ENCODE measurements at regions not wholly inside any gene's neighbourhood (a gene's known extent, or its start where the extent isn't known, plus 50 kb on each side); places are given as distances from the start of the nearest gene placed in this dataset.
"Not testable (repeated sequence)": the region's sequence is repeated elsewhere in the genome, so short reads cannot be mapped to it uniquely, and the experiment has no call there.

DNA sequence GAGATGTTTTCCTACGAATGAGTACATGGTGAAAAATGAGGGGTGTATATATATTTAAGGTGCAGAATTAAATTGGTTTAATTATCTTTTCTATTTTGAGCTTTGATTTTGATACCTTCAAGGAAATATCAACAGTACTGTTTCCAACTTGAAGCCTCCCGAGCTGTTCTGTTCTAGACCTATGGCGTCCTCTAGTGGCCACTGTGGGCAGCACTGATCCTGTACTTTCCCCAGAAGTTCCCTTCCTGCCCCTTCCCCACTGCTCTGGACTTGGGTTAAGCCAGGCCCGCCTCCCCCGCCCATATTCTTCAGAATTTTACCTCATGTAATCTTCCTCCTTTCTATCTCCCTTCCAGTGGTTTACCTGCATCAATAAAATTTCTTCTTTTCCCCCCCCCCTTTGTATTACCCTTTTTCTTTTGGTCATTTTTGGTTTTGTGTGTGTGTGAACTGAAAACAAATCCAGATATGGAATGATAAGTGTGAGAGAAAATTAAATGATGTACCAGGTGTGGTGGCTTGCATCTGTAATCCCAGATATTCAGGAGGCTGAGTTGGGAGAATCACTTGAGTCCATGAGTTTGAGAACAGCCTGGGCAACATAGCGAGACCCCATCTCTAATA is 1643.5 kb downstream of the TP53TG3F start:
- no peak for DNase-seq

DNA sequence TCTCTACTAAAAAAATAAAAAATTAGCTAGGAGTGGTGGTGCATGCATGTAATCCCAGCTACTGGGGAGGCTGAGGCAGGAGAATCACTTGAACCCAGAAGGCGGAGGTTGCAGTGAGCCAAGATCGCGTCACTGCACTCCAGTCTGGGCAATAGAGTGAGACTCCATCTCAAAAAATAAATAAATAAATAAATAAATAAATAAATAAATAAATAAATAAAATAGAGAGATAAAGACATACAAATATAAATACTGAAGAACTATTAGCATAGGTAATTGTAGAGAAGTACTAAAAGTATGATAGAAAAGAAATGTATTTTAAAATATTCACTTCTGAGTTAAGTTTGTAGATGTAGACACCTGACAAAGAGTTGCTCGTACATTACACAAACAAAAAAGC is 1652.4 kb downstream of the TP53TG3F start:
- not testable (repeated sequence) for DNase-seq

DNA sequence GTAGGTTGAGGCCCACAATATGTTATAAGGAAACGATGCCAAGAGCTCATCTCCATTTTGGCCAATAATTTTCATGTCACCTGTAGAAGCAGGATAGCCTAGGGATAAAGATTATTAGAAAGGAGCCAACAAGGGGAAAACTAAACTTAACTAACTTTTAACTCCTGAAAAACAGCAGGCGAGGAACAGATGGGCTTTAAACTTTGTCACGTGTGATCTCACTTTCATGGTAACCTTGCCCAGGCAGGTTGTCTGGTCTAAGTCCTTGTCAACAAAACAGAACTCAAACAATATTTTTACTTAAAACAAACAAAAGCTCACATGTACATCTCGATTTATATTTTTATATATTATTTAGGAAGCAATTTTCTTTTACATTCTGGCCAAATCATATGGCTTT is 1672.0 kb downstream of the TP53TG3F start:
- DNase-seq, result no peak

DNA sequence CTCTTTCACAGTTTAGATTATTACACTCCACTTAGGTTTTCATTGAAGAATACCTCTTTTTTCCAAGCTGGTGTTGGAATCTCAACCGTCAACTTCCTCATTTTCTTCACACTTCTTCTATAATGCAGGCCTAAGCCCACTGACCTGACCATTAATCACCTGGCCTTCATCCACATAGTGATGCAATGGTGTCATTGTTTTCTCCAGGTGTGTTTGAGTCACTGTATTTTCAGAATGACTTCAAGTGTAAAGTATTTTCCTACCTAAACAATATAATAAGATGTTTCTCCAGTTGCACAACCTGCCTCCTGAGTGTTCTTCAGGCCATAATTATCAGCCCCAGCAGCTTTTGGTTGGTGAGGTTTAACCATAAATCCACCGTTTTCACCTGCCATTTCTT is 1675.1 kb downstream of the TP53TG3F start:
- no peak for DNase-seq

DNA sequence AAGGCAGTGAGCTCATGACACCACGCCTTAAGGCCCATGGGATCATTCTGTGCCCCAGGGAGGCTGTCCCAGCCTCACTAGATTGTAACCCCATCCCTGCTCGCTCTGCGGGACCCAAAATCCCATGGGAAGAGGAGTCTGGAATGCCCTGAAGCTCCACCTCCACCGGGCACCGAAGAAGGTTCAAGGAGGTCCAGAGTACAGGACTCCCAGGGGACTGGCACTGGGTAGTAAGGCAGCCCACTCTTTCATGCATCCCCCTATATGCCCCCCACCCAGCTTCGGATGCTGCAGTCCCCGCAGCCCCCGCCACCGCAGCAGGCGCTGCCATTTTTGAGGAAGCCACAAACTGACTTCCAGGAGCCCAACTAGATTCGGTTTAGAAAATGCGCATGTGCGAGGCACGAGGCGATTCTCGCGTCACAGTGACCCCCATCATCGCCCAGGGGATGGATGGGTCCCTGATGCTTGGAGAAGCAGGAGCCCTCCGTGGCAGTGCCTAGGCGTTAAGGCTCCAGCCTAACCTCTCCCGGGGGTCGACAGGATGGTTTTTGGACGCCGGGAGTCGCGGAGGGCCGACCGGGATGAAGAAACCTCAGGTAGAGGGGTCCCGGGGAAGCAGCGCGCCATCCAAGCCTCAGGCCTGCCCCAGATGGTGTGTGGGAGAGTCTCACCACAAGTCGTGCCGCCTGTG is 1681.0 kb downstream of the TP53TG3F start:
- no peak for DNase-seq

DNA sequence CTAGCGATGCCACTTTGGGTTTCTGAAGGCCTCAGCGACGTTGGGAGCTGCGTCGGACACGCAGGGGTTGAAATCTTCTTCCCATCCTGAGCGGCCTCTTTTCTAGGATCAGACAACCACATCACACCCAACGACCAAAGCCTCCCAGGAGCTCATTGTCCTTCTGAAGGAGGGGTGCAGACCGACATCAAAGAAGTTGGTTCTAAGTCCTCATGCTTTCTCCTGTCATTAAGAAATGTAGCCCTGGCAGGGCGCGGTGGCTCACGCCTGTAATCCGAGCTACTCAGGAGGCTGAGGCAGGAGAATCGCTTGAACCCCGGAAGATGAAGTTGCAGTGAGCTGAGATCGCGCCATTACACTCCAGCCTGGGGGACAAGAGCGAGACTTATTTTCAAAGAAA is 1681.9 kb downstream of the TP53TG3F start:
- no peak for DNase-seq

DNA sequence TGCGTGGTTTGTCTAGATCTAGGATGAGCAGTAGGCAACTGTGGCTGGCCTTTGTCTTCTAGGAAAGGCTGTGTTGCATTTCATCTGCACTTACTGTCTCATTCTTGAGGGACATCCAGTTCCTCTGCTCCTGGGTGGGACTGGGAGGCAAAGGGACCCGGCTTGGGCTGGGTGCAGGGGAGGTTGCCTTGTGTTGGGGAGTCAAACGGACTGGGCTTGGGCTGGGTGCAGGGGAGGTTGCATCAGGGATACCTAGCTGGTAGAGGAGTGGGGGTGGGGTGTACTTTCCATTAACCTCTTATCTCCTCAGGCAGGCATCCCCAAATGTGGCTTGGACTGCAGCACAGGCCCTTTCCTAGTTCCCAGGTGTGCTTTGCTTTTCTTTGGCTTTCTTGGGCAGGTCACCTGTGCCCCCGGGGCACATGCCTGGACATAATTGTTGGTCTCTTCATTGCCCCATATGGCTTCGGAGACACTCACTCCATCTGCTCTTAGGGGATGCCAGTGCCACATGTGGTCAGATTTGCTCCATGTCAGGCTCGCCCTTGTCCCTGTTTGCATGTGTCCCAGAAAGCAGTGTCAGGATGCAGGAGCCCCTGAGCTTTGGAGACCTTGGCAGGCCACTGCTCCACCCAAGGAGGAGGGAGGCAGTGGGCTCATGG is 1682.9 kb downstream of the TP53TG3F start:
- no peak for DNase-seq

DNA sequence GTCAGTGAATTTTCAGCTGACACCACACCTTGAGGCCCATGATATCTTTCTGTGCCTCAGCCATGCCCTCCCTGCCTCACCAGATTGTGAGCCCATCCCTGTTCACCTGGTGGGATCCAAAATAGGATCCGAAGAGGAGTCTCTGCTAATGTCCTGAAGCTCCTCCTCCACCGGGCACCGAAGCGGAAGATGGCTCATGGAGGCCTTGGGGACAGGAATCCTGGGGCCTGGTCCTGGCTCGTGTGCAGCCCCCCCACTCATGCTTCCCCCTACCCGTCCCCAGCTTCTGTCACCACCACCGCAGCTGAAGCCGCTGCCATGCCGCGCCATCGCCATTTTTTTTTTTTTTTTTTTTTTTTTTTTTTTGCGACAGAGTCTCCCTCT is 1683.4 kb downstream of the TP53TG3F start:
- no peak for DNase-seq

DNA sequence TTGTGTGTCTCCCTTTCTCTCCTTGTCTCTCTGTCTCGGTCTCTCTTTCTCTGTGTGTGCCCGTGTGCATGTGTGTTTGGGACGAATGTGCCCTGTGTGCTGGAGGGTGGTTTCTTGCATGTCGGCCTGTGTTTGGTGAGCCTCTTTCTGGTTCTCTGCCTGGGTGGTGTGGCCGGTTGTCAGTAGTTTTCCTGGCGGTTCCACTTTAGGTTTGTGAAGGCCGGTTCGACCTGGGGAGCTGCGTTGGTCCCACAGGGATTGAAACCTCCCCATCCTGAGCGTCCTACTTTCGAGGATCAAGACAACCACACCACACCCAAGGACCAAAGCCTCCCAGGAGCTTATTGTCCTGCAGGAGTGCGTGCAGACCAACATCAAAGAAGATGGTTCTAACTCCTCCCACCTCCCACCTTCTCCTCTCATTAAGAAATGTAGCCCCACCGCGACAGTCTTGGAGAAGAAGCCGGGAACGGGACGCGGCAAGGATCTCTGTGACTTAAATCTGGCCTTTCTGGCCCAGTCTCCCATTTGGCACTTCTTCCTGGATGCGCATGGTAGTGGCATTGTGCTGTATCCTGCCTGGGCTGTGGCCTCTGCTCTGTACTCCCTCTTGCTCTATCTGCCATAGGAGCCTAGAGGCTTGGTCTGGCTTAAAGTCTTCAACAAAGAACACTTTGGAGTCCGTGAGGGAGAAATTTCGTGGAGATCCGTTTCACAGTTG is 1685.0 kb downstream of the TP53TG3F start:
- no peak for DNase-seq

DNA sequence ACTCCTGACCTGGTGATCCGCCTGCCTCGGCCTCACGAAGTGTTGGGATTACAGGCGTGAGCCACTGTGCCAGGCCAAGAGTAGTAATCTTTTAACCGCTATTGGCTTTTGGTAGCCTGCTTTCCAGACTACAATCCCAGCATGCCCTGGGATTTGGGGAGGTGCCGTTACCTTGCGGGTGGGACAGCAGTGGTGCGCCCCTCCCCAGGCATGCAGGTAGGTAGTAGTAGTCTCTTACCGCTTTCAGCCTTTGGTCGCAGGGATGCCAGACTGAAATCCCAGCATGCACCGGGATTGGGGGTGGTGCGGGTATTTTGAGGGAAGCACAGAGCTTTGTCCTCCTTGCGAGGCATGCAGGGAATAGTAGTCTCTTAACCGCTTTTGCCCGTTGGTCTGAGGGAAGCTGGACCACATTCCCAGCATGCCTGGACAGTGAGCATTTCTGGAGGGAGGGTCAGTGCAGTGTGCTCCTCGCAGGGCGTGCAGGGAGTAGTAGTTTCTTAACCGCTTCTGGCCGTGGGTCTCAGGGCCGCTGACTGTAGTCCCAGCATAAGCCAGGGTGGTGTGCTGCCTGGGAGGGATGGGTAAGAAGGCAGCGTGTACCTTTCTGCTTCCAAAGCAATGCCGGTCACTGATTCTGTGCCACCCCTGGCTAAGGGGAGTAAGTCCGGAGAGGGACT is 1686.8 kb downstream of the TP53TG3F start:
- DNase-seq, result no peak

DNA sequence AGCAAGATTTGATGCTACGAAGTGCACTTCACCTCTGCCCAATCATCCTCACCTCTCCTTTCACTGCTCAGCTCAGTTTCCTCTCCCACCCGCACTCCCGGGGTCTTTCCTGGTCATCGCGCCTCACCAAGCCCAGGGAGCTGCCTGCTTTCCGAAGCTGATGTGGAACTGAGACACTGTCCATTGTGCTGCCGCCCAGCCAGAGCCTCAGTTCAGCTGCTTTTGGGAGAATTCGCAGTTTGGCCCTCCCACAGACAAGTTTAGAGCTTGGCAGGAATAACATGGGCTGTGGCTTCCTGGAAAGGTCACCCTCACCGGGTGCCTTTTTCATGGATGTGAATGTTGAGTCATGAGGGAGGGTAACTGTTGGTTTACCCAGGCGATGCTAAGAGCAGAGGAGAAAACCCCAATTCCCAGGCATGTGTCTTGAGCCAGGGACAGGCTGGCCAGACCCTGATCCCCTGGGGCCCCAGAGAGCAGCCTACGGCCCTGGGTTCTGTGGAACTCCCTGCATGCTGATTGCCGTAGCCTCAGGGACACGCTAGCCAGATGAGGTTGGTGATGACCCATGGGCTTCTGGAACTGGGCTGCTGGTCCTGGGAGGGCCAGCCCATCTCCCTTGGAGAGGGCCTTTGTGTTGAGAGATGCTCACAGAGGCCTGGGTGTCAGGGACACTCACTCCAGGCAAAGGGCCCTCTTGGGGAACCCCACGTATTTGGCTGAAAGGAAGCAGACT is 1687.5 kb downstream of the TP53TG3F start:
- no peak for DNase-seq

DNA sequence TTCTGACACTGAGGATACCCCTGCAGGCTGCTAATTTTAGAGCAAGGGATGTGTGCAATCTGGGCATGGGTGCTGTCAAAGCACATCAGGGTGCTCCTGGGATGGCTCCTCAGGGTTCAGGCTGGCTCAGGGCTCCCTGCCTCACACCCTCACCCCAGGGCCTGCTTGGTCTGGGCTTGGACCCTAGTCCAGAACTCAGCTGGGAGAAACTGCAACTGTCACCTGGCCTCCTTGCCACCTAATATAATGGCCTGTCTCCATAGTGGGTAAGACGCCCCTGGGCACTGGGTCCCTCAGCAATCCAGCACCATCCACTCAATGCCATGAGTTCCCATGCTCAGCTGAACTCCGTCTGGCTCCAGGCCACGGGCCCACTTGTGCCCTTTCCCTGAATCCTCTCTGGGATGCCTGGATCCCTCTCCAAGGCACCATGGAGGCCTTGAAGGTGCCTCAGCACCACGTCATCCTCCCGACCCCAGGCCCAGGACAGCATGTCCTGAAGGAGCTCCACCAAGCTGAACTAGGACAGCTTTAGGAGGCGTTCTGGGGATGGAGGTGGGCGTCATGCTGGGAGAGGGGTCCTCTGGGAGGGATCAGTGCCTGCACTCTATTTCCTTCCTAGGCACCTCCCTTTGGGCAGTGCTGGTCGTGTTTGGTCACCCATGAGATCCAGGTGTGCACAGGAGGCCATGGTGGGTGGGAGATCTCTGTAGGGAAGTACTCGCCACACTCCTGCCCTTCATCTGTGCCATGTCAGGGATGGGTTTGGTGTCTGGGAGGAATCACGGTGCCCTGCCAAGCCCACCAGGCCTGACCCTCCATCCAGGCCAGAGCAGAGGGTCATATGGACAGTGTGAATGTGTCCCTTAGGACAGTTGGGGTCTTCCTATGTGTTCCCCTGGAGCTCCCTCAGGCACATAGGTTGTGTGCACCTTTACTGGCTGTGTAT is 1688.4 kb downstream of the TP53TG3F start:
- DNase-seq, result no peak

DNA sequence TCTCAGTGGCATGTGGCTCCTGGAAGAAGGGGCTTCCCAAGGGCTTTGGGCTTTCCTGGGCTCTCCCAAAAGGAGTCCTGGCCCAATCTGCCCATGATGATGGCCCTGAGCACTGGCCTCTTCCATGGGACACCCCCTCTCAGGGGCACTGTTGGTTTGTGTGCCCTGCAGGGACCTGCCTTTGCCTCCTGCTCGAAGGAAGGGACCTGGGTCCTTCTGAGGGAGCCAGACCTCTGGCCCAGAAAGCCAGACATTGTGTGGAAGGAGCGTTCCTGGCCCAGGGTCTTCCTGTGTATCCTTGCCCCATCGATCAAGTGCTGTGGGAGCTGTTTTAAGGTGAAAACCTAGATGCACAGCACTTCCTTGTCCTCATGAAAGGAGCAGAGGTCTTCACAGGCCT is 1689.3 kb downstream of the TP53TG3F start:
- DNase-seq, result no peak

DNA sequence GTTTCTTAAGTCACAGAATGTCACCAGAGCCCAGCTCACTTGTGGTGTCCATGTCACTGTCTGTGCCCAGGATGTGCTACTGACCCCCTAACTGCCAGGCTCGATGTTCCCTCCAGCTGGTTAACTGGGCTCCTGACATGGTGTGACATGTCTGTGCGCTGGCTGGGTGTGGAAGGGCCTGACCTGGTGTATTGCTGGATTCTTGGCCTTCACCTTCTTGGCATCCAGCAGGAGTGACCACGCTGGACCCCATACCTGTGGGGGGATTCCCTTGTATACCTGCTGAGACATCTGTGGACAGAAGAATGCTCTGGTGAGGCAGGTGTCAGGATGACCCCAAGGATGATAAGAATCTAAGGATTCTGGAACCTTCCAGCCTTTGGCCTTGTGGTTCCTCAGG is 1690.1 kb downstream of the TP53TG3F start:
- DNase-seq, result no peak

DNA sequence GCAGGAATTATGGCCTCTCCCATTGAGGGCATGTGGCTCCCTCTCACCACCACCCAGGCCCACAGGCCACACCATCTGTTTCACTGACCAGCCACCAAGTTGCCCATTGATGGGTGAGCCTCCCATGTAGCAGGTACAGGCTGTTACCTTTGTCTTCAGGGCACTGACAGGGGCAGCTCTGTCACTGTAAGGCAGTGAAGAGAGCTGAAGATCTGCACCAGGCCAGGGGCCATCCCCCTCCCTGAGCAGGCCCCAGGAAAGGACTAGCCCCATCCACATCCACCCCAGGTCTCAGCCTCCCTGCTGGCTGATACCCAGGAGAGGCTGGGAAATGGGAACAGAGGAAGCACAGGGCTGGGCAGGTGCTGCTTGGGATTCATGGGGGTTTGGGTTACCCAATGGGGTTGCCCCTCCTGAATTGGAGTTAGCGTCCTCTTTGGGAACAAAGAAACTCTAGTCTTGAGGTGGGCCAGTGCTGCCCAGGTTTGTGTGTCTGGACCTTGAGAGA is 1691.4 kb downstream of the TP53TG3F start:
- DNase-seq, result no peak

DNA sequence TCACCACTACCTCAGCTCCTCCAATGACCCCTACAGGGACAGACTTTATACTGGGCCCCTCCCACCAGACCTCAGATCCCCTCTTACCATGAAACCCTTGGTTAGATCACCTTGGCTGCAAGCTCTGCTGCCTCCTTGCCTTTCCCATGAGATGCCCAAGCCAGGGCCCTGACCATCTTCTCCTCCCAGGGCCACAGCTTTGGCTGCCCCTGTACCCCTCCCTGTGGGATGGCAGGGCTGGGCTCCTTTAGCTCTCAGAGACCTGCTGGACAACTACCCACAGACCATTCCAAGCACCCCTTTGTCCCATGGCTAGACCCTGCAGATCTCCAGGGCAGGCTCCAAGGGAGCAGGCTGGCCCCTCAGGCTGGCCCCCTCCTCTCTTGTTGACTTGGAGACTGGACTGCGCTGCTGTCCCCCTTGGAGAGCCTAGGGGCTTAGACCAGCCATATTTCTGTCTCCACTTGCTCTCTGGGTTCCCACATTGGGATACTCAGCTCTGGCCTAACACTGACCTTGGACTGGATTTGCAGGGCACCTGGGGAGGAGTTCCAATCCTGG is 1692.7 kb downstream of the TP53TG3F start:
- DNase-seq, result no peak

DNA sequence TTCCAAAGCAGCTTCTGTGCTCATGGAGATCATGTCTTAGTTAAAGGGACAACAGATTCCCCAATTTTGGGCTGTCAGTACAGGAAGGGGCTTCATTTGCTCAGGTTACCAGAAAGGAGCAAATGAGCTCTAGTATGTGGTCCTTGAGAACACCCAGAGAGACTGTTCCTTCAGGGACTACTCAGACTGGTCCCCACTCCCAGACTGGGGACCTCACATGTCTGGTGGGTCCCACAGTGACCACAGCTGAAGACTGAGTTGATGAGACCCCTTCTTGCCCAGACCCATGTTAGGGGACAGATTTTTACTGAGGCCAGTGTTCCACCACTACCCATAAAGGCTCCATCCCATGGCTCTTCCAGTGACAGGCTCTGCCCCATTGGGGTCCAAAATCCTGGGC is 1695.2 kb downstream of the TP53TG3F start:
- no peak for DNase-seq

DNA sequence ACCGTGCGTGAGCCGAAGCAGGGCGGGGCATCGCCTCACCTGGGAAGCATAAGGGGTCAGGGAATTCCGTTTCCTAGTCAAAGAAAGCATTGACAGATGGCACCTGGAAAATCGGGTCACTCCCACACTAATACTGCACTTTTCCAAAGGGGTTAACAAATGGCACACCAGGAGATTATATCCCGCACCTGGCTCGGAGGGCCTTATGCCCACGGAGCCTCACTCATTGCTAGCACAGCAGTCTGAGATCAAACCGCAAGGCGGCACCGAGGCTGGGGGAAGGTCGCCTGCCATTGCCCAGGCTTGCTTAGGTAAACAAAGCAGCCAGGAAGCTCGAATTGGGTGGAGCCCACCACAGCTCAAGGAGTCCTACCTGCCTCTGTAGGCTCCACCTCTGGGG is 1698.1 kb downstream of the TP53TG3F start:
- DNase-seq, result not testable (repeated sequence)

DNA sequence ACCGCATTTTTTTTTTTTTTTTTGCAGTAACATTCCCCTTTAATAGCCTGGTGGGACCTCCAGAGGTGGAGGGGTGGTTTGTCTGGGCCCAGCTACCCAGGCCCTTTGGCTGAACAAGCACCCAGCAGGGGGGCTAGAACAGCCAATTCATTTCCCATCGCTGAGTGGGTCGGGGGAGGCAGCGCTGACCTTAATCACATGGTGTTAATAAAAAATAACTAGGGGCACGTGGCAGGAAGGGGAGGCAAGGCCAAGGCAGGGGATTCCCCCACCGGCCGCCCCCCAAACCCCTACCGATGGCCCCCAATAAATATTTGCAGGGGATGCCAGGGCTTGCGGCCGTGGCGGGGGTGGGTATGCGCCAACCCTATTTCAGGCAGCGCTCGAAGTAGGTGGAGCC is 1709.9 kb downstream of the TP53TG3F start:
- DNase-seq, result not testable (repeated sequence)

DNA sequence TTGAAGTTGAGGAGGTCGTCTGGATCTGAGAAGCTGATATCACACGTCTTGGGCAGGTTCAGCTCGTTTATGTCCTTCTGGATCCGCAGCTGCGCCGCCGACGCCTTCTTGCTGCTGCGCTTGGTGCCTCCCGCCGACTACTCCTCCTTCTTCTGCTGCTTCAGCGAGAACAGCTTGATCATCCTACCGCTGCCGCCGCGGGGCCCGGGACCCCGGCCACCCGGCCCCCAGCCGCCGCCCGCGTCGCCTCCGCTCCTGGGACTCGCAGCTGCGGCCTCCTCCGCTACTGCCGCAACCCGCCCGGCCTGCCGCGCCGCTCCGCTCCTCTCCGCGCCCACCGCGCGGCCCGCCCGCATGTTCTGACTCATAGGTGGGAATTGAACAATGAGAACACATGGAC is 1710.6 kb downstream of the TP53TG3F start:
- DNase-seq, result not testable (repeated sequence)

DNA sequence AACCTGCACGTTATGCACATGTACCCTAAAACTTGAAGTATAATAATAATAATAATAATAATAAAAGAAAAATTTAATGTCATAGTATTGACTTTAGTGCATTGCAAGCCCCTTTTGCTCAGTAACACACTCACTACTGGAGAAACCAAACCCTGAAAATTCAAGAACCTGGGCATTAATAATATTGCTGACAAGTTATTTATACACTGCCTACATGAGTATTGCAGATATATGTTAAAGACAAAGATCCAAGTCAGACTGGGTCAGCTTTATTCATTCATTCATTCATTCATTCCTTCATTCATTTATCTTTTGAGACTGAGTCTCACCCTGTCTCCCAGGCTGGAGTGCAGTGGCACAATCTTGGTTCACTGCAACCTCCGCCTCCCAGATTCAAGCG is 1711.2 kb downstream of the TP53TG3F start:
- DNase-seq, result no peak

Measured in NCI-H2171 (cell line).